Stimulated activated CD8-positive, alpha-beta memory T cell treated with anti-CD3 and anti-CD28 coated beads, Interleukin-15, amount 100 ng/mL, for 48 hours (primary cell): ENCODE measurements at regions not wholly inside any gene's neighbourhood (a gene's known extent, or its start where the extent isn't known, plus 50 kb on each side); places are given as distances from the start of the nearest gene placed in this dataset.

ENCODE experiments used
- DNase-seq, 2 donors: peaks; one replicate each; pipeline ENCODE4 v3.0.0-alpha.2; 2020; ENCODE audit warnings: low read depth in 2 of 2

DNA sequence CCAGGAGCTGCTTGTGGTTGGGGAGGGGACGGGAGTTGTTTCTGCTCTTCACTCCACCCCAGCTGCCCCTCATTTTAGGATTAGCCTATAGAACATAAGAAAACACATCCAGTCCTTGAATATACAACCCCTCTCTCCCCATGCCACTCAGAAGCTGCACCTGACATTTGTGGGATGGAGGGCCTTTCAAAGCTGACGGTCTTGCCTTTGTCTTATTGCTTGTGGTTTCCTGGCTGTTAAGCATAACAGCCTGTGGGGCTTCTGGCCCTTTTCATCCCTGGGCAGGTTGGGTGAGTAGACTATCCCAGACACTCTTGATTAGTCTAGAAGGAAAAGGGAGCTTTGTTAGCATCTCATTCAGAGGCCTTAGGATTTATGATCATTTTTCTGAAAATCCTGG lies 407.6 kb upstream of the BOD1L1 start:
- DNase-seq, result no peak

GRCh38 chr4:14043203-14043602 lies 415.7 kb upstream of the BOD1L1 start:
- DNase-seq, result no peak

GRCh38 chr4:14046642-14047041 lies 419.1 kb upstream of the BOD1L1 start:
- no peak for DNase-seq

DNA sequence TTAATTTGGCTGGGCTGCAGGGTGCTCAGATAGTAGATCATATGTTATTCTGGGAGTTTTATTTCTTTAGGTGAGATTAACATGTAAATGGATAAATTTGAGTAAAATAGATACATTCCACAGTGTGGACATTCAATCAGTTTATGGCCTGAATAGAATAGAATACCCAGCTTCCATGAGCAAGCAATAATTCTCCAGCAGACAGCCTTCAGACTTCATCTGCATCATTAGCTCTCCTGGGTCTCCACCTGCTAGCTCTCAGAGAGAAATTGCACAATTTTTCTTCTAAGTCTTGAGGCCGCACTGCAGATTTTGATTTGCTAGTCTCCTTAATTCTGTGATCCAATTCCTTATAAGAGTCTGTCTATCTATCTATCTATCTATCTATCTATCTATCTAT lies 420.3 kb upstream of the BOD1L1 start:
- DNase-seq, result no peak

DNA sequence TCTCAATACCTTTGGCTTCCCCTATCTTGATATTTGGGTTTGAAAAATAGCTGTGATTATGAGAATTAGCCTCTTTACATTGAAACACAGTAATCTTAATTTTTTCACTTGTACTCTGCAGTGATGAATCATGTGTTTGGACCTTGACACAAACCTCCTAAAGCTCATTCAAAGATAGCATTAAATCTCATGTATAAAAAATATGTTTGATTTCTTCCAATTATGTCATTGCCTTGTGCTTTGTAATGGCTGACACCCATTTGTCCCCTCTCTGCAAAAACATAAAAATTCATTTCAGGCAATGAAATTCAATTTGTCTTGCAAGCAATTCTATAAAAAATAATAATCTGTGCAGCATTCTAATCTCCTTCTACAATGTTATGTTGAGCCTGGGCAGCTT lies 422.4 kb upstream of the BOD1L1 start:
- no peak for DNase-seq

- no peak for DNase-seq
These were observed 425.8 kb upstream of the BOD1L1 start for GRCh38 chr4:14053291-14053690.

DNA sequence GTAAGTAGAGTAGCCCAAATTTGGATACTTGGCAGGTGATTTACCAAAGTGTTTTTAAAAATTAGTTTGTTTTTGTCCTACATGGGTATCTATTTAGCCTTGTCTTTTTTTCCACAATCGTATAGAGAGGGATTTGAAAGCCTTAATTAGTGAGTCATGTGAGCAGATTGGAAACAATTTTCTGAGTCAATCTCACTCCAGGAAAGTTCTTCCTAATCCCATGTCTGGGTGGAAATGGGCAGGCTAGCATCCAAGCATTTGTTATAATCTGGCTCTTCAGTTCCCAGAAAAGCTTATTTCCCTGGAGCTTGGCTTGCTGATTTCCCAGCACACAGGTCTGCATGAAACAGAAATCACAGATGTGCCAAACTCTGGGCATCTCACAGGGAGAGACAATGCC lies 426.9 kb upstream of the BOD1L1 start:
- no peak for DNase-seq

DNA sequence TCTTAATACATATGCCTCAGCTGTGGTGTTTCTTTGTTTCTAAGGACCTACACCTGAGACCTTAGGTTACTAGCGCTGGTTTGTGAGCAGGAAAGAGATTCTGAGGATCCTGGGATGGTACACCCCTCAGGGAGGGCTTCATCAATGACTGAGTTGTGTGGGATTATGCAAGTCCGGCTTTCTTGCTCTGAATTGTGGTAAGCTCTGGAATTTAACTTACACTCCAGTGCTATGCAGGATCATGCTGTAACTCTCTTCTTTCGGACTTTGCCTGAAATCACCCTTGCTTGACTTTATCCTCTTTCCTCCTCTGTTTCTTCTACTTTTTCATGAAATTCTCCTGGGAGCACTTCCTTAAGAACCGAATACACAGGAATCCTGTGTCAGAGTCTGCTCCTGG lies 431.5 kb upstream of the BOD1L1 start:
- no peak for DNase-seq

DNA sequence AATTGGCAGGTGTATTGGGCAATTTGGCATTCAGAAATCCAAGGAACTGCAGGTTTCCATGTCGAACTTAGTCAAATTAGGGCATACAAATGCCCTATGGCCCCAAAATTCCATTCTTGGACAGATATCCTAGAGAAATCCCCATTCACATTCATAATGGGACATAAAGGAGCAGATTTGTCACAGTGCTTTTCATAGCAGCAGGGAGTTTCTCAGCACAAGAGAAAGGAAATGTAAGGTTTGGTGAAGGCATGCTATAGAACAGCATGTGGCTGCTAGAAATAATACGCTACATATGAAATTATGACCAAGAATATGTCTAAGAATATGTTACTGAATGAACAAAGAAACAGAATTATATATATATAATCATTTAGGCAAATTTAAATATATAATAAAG lies 437.5 kb upstream of the BOD1L1 start:
- no peak for DNase-seq

- no peak for DNase-seq
These were observed 437.9 kb upstream of the BOD1L1 start for GRCh38 chr4:14065406-14065805.

DNA sequence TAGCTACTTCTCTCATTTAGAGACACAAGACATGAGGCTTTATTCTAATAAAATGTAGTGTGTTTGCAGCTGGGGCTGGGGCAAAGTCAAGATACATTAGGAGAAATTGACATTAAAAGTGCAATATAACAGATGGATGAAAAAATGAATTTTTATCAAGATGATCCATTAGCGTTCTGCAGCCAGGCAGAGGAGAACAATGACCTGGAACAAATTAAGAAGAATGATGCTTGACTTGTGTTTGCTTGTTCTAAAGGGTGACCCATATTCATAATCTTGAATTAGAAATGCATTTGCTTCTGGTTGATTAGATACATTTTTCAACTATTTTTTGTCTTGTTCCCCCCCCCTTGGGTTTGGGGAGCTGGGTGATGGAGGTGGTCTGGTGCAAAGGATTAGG lies 439.5 kb upstream of the BOD1L1 start:
- DNase-seq, result no peak

- DNase-seq, result no peak
These were observed 442.4 kb upstream of the BOD1L1 start for GRCh38 chr4:14069886-14070285.

GRCh38 chr4:14070289-14070880 lies 442.9 kb upstream of the BOD1L1 start:
- no peak for DNase-seq

DNA sequence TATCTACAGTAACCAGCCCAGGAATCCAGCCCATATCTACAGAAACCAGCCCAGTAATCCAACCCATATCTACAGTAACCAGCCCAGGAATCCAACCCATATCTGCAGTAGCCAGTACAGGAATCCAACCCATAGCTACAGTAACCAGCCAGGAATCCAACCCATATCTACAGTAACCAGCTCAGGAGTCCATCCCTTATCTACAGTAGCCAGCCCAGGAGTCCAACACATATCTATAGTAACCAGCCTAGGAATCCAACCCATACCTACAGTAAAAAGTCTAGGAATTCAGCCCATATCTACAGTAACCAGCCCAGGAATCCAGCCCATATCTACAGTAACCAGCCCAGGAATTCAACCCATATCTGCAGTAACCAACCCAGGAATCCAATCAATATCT lies 445.0 kb upstream of the BOD1L1 start:
- no peak for DNase-seq

GRCh38 chr4:14076776-14077175 lies 449.3 kb upstream of the BOD1L1 start:
- DNase-seq, result no peak

DNA sequence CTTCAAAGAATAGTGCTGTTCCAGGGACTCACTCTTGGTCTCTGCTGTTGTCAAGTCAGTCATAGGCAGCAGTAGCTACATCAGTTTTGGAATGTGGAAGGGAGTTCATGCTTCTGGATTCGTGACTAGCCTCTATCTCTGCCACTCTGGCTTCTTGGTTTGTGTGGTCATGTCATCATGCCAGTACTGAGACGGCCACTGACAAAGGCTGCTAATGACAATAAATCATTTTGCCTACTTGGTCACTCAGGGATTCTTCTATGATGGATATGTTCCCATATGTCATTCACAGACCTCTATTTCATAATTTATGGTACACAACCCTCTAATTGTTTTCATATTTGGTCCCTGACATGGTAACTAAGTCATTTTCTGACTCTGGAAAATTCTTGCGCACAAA lies 450.8 kb upstream of the BOD1L1 start:
- DNase-seq, result no peak

- DNase-seq, result no peak
These were observed 452.1 kb upstream of the BOD1L1 start for GRCh38 chr4:14079601-14080000.

DNA sequence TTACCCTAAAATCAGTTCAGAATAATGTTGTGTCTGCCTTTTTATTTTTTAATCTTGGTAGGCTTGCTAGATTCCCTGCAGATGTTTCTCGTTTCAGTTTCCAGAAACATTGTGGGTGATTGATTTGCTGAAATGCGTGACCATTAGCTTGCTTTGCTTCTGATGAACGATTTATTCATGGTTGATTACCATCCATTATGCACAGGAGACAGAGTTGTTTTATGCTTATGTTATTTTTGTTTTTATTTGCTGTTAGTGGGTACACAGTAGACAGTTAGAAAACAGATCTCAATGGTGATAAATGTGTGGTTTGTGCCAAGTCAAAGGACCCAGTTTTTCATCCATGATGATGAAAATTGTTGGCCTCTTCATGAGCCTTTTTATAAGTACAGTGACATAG lies 455.6 kb upstream of the BOD1L1 start:
- no peak for DNase-seq

- DNase-seq, result no peak
These were observed 457.1 kb upstream of the BOD1L1 start for GRCh38 chr4:14084598-14084997.

DNA sequence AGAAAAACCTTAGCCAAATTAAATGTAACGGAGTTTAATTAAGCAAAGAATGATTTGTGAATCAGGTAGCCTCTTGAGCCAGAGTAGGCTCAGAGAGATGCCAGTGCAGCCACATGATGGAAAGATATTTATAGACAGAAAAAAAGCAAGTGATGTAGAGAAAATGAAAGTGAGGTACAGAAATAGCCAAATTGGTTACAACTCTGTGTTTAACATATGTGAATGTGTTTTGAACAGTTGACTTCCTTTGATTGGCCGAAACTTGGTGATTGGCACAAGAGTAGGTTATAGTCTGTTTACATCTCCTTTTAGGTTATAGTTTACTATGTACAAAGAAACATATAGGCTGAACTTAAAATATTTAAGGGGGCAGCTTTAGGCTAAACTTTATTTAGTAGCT lies 459.9 kb upstream of the BOD1L1 start:
- no peak for DNase-seq

DNA sequence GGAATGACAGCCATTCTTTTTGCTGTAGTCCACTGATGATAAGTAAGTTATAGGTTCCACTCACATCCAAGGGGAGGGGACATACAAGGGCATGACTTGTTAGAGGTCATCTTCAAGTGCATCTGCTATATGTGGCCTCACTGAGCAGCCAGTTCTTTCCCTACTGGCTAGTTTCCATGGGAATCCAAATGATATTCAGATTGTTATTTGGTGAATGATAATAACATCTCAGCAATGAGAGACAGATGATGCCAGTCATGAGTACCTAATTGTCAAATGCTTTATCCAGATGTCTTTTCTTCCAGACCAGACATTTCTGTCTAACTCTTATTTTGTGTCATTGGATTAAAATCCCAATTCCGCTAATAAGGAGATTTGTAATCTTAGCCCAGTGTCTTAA lies 460.4 kb upstream of the BOD1L1 start:
- DNase-seq, result no peak

DNA sequence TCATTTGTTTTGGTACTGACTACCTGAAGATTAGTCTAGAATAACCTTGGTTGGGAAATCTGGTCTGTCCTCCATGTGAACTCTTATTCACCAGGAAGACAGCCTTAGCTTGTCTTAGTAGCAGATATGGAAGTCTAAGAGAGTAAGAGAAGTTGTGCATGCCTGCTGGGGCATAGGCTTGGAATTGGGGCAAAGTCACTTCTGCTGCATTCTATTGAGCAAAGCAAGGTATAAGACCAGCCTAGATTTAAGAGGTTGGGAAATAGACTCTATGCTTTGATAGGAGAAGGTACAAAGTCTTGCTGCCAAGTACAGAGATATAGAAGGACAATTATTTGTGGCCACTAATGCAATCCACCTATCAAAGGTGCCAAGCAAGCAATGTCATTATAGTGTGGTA lies 464.0 kb upstream of the BOD1L1 start:
- no peak for DNase-seq

DNA sequence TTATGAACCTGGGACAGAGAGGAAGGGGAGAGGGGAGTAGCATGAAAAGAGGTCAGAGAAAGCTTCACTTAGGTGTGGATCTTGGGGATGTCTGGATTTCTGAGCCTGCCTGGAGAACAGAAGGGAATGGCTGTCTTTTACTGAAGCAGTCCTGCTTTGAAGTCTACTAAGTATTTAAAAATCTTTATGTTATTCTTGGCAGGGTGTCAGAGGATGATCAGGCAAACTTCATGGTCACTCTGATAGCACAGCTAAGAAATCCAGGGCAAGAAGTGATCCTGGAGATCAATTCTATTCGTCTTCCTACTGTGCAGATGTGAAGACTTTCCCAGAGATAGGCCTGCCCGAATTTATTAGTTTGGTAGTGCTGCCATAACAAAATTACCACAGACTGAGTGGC lies 464.4 kb upstream of the BOD1L1 start:
- DNase-seq, result no peak

DNA sequence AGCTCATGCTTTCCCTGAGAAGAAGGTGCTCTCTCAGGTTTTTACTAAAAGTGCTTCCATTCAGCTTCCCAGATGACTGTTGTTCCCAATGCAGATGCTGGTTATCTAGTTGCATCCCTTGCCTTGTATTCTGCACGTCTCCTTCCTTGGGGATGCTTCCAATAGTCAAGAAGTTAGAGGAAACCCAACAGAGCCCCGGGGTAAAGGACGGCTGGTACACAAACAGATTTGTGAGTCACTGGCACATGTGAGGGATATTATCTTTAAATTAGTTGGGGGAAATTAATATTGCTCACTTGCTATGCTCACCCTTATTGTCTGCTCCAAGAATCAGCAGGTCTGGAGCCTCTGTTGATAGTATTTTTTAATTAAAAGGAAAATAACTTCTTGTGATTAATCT lies 465.2 kb upstream of the BOD1L1 start:
- no peak for DNase-seq

- DNase-seq, result no peak
These were observed 468.3 kb upstream of the BOD1L1 start for GRCh38 chr4:14095831-14096230.
